LoVo (cell line): ENCODE measurements at regions not wholly inside any gene's neighbourhood (a gene's known extent, or its start where the extent isn't known, plus 50 kb on each side); places are given as distances from the start of the nearest gene placed in this dataset.
"Not testable (repeated sequence)": the region's sequence is repeated elsewhere in the genome, so short reads cannot be mapped to it uniquely, and the experiment has no call there.

ENCODE experiments used
- DNase-seq: peaks from one replicate; pipeline ENCODE4 v3.0.0-alpha.2; 2016; ENCODE audit warnings: low spot score

DNA sequence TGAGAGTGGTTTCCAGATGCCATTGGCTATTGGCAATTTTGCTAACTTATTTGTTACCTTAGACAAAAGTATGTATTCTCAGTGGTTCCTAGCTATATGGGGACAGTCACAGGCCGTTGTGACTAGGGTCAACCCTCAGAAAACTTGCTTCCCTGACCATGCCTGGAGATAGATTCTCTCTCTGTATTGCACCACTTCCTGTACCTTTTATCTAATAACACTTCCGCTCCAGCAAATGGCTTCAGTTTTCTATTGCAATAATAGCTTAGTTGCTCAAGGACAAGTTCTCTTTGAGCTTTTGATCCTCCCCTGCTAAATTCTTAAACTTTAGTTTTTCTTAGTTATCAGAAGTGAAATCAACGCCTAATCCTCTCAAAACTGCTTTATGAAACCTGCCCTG, 338.0 kb downstream of the RMST start:
- no peak for DNase-seq

DNA sequence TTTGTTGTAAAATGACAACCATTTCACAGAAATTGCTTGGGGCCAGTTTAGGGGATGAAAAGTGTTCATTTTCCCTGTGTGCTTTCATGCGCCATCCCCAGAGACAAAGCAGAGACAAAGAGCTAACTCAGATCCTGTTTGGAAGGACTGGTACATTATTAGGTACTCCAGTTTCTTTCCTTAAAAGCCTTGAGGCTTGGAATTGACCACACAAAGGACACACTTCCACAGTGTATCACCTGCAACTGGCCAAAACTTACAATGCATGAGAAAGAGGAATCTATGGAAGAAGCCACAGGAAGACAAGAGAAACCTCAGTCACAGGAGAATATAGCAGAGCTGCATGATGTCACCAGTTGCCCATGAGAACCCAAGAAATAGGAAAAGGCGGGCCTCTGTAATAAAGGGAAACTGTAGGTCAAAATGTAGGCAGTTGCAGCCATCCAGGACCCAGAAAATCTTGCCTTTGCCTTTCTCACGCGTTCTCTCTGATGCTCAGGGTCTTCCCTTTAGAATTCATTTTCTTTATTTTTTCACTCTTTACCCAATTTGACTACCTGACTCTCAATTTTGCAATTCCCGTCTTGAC, 339.0 kb downstream of the RMST start:
- DNase-seq, result no peak

DNA sequence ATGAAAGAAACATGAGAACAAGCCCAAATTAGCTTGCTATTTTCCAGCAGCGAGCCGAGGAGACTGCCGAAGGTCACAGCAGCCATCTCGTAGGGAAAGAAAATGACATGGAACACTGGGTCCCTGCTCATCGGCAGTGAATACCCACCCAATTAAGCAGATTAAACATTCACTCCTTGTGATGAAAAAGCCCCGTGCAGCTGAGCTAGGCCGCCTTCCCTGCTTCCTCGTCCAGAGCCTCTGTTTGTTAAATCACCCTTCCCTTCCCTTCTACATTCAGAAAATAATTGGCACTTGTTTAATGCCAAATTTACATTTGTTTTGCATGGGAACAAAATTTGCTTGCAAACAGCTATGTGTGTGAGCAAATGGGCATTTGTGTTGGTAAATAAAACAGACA, 342.5 kb downstream of the RMST start:
- no peak for DNase-seq

DNA sequence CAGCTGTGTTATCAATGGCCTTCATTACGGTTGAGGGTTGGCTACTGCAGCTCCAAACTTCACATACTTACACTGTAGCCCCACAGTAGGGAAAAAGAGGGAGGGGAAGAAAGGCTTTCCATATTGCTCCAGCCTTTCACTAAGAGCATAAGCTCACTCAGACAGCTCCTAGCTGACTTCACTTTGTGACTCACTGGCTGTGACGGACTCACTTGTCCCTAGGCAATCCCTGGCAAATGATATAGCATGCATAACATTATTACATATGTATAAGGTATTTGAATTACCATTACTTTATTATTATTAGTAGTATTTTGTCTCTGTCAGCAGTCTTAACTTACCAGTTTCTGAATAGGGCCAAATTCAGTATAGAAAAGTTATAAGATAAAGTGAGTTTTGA, 350.7 kb downstream of the RMST start:
- no peak for DNase-seq

- no peak for DNase-seq
These were observed 359.2 kb downstream of the RMST start for GRCh38 chr12:97821806-97822205.

DNA sequence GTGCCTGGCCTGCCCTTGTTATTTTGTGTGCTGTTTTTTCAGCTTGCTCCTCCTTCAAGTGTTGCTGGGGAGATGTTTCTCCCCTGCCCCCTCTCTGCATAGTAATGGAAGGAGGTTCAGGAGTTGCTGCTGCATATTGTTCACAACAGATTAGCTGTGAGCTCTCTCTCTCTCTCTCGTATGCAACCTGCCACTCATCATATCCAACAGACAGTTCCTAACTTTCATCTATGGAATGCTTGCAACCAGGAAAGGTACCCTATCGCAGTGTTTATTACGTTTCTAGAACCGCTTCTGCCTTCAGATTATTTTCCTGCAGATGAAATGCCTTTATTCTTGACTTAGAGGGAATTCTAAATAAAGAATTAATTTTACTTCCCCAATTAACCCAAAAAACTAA, 372.9 kb downstream of the RMST start:
- no peak for DNase-seq

DNA sequence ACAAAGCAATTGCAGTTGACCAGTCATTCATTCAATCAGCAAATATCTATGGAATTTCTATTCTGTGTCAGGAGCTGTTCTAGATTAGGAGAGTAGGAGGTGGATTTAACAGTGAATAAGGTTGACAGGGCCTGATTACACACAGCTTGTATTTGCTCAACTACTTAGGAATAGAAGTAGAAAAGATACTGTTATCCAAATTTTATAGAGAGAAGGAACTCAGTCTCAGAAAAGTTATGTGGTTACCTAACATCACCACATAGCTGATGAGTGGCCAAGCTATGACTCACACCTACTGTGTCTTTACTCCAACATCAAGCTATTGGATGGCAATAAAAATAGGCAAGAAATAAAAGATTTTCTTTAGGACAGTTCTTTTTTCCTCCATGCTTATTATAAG, 374.8 kb downstream of the RMST start:
- DNase-seq, result peak; percentile 31

DNA sequence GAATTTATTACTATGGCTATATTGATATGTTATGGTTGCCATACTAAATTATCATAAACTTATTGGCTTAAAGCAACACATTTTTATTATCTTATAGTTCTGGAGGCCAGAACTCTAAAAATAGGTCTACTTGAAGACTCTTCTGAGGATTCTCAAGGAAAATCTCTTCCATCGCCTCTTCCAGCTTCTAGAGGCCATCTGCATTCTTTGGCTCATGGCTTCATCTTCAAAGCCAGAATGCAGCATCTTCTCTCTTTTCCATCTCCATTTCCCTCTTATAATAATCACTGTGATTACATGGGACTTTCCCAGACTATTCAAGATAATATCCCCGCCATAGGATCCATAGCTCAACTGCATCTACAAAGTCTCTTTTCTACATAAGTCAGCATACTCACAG, 385.4 kb downstream of the RMST start:
- no peak for DNase-seq

DNA sequence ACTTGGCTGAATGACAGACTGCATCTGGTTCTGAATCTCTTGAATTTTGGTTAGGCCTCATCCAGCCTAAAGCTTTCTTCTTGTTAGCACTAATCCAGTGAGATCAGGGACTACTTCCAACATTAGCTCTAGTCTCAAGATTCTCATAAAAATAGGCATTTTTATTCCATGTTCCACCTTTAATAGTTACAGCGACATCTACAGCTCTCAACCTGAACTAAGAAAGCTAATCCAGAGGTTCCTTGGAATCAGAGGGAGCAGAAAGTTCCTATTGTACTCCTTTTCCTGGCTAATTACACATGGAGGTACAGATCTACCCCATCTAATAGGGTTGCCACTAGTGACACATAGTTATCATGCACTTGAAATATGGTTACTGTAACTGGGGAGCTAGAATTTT, 391.9 kb downstream of the RMST start:
- DNase-seq, result no peak

GRCh38 chr12:97862072-97862471, 399.5 kb downstream of the RMST start:
- no peak for DNase-seq

DNA sequence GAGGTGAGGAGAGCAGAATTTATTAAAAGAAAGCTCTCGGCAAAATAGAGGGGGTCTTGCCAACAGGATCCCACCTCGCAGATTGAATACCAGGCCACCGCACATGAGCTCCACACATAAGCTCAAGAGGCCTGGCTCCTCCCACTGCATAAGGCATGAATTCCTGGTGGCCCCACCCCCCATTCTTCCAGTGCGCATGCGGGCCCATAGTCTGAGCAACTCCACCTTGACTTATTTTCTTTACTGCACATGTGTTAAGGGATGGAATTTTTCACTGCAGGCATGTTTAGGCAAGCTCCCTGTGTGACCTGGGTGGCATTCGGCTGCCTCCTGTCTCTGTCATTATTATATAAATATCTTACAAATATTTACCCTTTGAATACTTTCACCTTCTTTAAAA, 412.5 kb downstream of the RMST start:
- no peak for DNase-seq

DNA sequence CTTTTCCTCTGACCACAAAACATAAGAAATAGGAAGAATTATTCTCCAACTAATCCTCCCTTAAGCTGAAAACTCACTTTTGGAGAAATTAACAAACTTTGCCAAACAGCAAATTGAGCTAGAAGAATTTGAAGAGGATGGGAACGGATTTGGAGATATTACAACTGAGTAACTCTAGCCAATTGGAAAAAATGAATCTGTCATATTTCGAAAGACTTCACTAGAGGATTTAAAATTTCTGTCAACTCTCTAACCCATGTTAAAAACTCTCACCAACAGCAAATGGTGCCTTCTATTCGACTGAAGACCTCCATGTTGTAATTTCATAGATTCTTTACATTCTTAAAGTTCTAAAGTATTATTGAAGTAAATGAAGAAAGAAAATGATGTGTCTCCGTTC, 414.2 kb downstream of the RMST start:
- no peak for DNase-seq

- no peak for DNase-seq
These were observed 414.8 kb downstream of the RMST start for GRCh38 chr12:97877404-97877803.

- DNase-seq, result no peak
These were observed 424.0 kb downstream of the RMST start for GRCh38 chr12:97886511-97887176.

GRCh38 chr12:97897881-97898280, 435.3 kb downstream of the RMST start:
- not testable (repeated sequence) for DNase-seq

DNA sequence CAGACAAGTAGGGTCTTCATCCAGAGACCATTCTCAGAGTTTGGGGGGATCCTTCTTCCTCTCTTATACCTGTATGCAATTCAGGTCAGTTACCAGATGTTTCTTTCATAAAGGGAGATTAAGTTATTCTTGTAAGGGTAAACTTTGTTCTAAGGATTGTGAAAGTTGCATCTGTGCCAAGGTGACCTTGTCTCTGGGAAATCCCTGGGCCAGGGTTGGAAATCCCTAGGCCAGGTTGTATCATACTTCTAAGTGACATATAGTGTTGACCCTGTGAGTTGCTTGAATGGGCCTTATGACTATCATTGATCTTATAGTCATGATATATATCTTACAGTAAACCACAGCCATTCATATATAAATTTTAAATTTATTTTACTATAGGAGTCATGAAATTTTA, 436.9 kb downstream of the RMST start:
- no peak for DNase-seq

GRCh38 chr12:97899956-97900355, 437.4 kb downstream of the RMST start:
- DNase-seq, result no peak

DNA sequence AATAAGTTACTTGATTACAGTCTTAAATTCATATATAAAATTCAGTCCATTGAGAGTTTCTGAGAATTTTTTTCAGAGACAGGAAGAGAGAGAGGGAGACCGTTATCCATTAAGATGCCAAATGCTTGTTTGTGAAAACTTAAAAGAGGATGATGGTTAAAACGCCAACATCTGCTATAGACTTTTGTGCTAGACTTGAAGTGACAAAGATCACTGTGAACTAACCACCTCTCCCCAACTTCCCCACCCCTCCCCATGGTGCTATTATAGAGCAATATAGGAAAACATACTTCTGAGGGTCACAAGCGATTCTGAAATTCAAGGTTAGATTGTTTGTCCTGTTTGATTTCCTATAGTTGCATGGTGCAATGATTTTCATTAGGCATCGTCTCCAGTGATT, 440.8 kb downstream of the RMST start:
- DNase-seq, result no peak

- no peak for DNase-seq
These were observed 444.9 kb downstream of the RMST start for GRCh38 chr12:97907504-97907903.

DNA sequence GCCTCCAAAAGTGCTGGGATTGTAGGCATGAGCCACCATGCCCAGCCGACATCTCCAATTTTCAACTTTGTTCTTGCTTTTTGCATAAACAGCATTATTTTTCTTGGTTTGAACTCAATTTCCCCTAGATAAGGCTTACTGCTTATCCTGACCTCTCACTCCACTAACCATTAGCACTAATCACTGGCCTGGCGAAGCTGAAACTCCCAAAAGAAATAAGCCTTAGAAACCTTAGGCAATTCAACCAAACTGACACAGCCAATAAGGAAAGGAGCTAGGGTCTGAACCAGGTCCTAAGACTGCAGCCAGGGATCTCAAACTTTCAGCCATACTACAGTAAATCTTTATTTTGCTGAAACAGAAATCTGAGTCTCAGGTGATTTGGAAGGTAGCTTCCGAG, 448.0 kb downstream of the RMST start:
- DNase-seq, result no peak

GRCh38 chr12:97912943-97913342, 450.3 kb downstream of the RMST start:
- DNase-seq, result peak; percentile 29

DNA sequence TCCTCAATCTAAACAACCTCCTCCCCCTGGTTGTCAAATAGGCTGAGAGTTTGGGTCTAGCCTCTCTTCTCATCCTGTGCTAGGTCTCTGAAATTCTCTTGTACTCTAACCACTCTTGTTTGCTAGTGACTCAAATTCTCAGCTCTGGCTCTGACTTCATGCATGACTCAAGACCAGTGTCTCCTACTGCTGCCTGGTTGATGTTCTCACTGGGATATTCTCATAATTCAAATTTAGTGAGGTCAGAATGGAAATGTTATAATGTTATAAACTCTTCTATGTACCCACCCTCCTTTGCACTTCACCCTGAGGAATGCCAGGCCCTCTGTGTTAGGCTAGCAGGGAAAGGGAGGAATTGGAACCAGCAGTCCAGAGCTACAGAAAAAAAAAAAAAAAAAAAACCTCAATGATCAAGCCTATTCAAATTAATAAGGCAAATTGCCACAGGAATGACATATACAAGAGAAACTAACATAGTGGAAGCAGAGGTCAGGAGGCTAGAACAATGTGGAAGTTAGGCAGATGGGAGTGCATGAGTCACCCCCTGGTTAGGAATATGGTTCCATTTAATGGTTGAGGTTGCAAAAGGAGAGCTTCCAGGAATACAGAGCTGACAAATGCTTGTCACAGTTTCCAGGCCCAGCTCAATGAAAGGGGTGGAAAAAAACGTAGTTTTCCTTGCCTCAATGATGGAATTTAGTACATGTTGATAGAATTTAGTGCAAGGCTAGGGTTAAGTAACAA, 459.5 kb downstream of the RMST start:
- DNase-seq, result no peak

GRCh38 chr12:97923546-97923945, 460.9 kb downstream of the RMST start:
- no peak for DNase-seq

DNA sequence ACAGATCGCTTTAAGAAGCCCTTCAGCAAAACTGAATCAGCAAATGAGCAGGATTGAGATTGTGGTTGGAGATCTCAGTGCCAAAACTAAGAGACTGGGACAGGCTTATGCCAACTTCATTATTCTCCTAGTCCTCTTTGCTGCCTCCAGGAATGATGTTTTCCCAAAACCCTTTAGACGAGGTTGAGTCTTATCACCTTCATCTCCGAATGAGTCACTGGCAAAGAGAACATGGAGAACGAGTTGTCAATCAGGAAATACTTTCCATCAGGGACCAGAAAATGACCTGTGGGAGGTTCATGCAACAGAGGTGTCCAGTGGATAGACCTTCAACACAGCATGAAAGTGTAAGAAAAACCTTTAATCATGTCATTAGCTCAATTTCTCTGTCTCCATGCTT, 461.5 kb downstream of the RMST start:
- no peak for DNase-seq
